NCI-H345 (cell line): ENCODE measurements at regions not wholly inside any gene's neighbourhood (a gene's known extent, or its start where the extent isn't known, plus 50 kb on each side); places are given as distances from the start of the nearest gene placed in this dataset.
A peak's percentile ranks its signal among the peaks of the same experiment; 100 is the strongest.

ENCODE experiments used
- DNase-seq: peaks from one replicate; lab custom pipeline; 2025; lab: John Stamatoyannopoulos, UW

DNA sequence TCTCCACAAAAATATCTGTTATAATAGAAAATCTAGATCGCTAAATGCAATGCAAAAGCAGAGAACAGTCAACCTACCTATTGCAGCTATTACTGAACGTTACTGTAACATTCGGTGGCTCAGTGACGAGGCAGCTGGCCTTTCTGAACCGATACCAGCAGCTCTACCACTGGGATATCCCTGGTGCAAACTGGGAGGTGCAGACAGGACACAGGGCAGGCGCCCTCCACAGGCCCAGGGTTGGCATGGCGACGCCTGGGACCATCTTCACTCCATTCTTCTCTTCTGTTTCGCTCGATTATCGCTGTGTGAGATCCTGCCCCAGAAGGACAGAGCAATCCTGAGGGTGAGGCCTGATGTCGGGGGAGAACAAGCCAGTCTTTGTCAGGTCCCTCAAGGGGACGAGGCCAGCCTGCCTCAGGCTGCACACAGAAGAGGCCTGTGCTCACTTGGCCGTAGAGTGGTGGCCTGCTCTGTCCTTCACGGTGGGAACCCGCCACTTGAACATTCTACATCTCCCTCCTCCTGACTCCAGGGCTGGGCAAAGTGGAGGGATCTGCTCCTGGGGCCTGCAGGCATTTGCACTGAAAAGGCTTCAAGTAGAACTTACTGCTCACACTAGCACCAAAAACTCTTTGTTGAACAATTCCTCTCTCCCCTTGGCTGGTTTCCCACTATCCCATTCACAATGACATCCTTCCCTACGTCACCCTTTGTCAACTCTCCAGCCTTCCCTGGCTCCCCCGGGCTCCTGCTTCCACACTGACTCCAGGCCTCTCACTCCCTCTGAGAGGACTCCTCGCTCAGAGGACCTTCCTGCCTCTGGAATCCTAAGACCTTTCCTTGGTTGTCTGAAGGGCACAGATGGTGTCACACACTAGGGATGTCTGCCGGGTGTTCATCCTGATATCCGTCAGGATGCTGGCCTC, 49.7 kb downstream of the CYRIA start:
- no peak for DNase-seq

DNA sequence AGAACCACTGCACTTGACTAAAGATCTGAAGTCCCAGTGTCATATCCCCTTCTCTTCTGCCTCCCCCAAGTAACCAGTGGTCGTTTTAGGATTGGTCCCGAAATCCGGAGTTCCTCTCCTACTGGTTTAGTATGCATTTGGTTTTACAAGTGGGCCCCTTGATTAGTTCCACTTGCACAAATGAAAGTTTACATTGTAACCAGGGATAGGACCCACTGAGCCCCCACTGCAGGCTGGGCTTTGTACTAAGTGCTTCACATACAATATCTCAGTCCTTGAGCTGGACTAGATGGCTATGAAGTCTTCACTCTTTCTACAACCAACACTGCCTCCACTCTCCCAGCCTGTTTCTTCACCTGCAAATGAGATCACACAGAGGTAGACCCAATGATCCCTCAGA, 50.4 kb downstream of the CYRIA start:
- no peak for DNase-seq

DNA sequence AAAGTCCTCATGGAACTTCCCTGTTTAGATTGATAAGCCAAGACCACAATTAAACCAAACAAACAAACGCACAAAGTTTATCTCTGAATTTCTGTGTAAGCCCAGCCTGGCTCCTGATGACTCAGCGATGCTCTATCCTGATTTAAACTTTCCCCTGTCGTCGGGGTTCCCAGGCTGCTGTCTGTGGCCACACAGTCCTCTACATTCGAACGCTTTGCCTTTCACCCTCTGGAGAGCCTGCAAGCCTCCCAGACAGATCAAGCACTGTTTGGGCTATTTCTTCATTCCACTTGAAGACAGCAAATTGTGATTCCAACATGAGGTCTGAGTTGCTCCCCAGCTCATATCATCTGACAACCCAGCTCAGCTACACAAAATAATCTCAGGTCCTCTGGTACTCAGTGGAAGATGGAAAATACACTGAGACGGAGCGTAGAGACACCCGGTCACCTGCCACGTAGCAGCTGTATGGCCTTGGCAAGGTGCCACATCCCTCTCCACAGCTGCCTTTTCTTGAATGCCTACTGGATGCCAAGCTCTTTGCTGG, 51.2 kb downstream of the CYRIA start:
- peak; percentile 87 for DNase-seq

DNA sequence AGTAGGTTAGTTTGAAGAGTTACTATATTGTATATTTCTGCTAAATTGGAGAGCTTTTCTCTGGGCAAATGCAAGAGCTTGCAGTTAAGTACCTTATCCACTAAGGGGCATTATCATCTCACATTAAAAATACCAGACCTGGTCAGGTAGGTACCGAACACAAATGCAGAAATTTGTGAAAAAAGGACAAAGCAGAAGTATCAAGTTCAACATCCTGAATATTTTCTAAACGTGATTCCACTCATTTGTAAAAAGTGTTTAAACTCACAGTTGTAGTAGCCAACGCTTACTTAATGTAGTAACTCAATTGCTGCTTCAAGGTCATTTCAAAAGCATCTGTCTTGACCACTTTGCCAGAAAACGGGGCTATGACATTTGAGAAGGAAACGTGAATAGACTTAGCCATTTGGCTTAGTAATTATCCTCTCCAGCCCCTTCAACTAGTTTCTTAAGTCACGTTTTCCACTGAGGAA, 52.1 kb downstream of the CYRIA start:
- DNase-seq, result peak; percentile 30

DNA sequence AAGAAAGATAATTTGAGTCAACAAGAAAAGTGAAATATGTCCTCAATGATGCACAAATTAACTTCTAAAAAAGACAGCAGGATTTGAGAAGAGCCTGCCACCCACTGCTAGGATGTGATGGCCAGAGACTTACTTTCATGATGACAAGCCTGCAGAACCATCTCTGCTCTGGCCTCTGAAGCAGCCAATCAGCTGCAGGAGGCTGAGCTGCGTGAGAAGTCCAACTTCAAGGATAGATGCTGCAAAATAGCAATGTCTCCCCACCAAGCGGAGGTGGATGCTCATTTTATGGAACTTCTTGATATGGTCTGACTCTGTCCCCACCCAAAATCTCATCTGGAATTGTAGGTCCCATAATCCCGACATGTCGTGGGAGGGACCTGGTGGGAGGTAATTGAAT, 53.1 kb downstream of the CYRIA start:
- DNase-seq, result no peak

DNA sequence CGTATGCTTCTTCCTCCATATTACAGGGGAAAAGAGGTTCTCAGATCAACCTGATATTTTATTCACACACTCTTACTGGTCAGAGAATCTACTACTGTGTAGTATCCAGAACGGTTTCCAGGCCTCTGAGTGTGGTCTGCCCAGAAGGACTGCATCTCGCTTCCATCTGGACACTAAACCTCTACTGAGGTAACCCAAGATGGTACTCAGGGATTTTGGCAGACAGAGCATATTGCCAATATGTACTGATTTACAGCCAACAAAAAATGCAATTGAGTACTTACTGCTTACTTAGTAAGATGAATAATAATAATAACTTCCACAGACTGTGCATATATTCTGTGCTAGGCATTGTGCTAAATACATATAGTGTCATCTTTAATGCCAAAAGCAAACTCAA, 55.8 kb downstream of the CYRIA start:
- no peak for DNase-seq

DNA sequence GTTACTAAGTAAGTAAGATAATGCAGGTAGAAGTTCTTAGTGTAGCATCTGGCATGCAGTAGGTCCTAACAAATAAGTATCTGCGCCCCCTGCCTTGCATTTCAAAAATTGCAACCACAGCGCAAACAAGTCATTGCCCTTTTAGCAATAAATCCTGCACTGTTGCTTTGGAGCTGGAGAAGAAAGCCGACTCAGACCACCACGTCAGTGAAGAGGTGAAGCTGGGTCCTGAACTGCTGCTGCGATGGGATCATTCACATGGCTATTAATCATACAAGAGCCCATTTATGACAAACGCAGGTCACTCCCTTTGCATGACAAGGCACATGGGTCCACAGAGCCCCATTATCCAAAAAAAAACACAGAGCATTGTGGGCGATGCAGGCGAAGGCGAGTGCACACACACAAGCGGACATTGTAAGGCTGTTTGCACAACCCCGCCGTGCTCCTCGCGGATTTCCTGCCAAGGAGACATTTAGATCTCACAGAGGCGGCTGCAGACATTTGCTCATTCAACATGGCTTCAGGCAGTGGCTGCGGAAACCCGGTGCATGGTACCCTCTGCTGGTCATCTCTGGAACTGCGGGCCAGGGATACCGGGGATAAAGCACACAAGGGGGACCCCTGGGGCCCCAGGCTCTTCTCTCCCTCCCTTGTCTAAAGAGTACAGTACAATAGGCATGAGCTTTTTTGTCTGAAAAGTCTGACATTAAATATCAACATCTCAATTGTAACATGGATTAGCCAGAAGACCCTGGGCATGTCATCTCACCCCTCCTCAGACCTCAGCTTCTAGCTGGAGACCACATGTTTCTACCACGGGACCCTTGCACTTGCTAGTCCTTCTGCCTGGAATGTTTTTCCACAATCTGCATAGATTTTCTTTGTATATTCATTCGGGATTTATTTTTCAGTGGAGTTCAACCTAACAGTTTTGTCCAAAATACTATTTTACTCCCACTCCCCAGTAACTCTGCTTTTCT, 56.7 kb downstream of the CYRIA start:
- DNase-seq, result peak; percentile 91

DNA sequence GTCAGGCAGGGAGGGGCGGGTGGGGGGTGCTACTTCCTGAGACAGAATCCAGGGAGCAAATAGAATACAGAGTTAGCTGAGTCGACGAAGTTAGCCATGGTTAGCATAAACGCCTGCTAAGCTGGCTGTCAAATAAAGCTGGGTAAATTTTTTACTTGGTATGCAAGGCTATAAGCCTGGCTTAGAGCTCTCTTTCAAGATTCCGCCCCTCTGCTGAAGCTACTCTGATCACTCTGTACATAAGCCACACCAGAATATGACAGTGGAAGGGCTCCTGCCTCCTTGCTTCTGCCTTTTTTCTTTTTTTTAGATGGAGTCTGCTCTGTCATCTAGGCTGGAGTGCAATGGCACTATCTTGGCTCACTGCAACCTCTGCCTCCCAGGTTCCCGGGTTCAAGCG, 58.3 kb downstream of the CYRIA start:
- DNase-seq, result no peak

DNA sequence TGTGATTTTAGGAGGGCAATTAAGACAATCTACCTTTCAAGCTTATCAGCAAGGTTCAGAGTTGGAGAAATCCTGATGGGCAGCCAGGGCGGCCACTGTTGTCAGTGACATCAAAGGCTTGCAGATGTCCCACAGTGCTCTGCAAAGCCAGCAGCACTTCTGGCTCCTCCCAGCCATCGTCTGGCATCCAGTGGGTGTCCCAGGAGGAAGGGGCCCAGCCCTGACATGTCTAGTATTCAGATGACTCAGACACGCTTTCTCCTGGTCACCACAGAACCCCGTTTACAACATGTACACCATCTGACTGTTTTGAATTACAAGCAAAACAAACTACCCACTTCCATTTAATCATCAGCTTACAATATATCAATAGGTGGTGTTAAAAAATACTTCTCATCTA, 61.4 kb downstream of the CYRIA start:
- no peak for DNase-seq

DNA sequence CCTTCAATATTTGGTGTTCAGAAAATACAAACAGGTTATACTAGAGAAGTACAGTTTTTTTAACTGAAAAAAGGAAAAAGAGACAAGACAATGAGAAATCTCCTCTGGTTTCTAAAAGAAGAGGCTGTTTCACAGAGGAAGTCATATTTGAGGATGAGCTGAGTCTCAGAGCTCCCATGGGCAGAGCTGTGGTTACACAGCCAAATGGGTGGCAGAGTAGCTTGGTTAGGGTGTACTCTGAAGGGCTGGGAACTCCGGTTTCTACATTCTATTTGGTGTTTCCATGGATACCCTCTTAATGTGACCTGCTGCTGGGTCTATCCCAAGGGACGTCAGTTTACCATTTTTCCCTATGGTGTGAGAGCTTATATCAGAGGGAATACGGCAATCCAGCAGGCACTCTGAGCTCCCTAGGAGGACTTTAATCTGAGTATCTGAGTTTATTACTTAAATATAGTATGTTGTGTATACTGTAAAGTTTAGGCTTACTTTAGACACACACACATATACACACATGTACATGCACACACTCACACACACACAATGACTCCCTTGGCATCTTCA, 74.2 kb downstream of the CYRIA start:
- no peak for DNase-seq

DNA sequence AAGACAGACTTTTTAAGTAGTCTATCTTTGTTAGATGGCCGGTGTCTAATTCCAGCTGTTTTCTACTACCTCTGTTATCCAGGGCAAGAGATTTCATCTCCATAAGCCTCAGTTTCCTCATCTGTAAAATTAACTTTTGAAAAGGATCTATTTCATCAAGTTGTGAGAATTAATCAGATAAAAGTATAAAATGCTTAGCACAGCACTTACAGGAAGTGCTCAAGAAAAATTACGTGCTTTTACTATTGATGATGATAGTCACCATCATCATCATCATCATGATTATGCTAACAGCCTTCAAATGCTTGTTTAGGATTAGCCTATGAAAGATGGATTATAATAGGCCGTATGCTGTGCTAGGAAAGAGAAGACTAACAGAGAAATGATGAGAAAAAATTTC, 76.2 kb downstream of the CYRIA start:
- no peak for DNase-seq

DNA sequence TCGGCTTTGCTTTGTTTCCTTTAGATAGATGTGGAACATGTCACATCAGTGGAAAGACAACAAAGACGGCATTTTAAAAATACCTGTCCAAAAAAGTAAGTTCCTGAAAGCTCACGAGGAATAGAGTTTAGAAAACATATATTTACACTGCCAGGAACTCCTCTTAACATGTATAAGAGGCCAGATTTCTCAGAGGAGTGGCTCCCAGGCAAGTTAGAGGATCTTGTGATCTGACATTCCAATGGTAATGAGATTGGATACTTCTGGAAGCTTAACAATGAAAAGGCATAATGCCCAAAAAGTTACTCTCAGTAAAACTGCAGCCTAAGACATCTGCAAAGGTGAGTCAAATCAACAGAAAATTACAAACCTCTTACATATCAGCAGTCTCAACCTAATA, 77.1 kb downstream of the CYRIA start:
- no peak for DNase-seq

DNA sequence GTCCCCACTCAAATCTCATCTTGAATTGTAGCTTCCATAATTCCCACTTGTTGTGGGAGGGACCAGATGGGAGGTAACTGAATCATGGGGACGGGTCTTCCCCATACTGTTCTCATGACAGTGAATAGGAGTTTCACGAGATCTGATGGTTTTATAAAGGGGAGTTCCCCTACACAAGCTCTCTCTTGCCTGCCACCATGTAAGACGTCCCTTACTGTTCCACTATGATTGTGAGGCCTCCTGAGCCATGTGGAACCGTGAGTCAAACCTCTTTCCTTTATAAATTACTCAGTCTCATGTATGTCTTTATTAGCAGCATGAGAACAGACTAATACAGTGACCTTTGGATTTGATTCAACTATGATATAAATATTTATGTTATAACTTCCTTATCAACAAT, 78.0 kb downstream of the CYRIA start:
- no peak for DNase-seq

DNA sequence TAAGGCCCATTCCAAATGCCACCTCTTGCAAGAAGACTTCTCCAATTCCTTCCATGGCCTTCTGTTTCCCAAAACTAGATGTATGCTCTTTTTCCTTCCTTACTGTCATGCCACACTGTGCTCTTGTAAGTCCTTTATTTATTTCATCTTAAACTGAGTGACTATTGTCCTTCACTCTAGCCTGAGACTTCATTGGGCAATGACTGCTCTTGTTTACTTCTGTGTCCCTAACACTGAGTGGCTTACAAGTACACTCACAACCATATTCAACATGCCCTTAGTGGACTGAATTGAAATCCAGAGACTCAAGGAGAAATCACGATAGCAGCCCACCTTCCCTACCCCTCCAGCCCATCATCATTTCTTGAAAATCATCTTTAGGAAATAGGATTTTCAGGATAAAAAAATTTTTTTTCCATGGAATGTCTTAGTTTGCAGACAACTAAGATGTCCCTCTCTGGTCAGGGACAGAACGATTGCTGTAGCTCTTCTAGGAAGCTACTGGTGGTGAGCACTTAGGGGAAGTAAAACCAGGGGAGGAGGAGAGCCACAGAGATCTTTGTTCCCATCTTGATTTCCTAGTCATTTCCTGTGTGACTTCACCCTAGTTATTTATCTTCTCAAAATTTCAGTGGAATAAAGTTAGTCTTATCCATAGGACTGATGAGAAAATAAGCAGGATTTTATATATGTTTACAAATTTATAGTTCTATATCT, 80.7 kb downstream of the CYRIA start:
- no peak for DNase-seq

DNA sequence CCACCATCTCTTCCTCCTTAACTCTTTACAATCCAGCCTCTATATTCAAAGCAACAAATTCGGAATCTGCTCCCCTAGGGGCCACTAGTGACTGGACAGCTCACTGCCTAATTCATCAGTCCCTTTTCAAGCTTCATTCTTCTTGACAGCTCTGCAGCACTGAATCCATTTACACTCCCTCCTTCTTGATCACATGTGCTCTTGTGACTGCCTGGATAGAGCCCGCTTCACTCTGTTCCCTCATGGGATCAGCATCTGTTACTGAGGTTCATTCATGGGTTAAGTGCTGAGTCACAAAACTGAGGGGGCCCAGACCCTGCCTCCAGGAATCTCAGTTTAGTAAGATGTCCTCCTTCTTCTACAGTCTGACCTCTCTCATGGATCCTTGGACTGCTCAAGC, 81.5 kb downstream of the CYRIA start:
- no peak for DNase-seq

DNA sequence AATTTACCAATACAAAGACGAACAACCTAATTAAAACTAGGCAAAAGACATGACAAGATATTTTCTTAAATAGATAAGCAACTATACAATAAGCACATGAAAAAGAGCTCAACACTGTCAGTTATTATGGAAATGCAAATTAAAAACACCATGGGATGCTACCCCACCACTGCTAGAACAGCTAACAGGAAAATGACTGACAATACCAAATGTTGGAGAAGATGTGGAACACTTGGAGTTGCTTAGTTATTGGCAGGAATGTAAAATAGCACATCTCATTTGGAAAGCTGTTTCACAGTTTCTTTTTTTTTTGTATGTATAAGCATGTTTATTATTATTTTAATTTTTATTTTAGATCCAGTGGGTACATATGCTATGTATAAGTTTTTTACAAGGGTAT, 84.4 kb downstream of the CYRIA start:
- DNase-seq, result no peak

DNA sequence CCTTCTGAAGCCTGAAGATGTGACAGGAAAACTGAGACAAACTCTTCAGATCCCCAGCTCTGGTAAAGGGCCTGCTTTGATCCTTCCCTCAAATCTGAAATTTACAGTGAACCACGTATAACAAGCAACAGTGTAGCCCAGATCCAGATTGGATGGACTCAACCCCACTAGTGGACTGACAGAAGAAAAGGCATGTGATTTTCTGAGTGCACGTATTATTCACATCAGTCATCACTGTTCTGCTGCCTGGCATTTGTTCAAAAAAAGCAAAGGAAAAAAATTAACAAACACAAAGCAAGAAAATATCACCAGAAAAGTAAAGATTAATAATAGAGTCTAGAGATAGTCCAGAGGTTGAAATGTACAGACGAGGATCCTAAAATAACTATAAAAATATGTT, 87.6 kb downstream of the CYRIA start:
- no peak for DNase-seq

DNA sequence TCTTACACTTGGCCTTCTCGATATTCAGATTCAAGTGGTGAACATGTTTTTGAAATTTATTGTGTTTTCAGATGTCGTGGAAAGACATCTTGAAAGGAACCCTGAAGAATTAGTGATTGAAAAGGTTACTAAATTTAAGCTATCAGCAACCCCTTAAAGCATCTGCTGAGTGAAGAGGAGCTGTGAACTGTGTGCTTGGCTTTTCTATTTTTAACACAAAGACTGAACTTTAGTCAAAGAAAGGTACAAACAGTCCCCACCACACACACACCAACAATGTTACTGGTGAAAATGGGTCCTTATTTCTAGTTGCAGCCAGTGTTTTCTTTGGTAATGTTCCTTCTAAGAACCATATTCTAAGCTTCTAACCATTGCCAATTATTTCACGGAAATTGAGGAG, 95.1 kb downstream of the CYRIA start:
- DNase-seq, result no peak

DNA sequence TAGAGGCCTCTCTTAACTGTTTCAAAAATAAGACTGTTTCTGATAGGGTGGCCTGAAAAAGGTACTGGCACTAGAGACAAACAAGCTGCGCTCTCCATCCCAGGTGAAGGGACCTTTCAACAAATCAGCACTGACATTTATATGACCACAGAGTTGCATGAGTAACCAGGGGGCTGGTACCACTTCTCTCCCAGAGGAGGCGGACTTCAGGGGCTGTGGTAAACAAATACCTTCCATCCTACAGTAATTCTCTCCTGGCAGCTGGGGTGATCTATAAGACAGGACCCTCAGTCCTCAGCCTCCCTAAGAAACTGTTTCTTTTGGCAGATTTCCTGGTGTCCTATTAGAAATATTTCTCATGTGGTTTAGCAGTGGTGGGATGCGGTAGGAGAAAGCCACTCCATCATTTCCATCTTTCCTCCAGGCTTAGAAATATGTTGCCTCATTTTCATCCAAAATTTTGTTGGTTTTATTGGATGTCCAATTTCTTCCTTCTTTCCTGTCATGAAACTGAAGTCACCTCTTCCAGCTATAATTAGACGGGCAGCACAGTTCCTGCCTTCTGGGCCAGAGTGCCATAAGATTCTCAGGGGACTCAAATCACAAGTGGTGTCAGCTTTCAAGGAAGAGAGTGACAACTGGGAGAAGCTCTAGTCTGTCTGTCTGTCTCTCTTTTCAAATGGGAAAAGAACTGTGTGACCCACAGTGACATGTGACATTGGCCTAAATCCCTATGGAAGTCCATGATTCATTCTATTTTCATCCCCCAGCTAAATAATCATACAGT, 96.4 kb downstream of the CYRIA start:
- DNase-seq, result no peak

DNA sequence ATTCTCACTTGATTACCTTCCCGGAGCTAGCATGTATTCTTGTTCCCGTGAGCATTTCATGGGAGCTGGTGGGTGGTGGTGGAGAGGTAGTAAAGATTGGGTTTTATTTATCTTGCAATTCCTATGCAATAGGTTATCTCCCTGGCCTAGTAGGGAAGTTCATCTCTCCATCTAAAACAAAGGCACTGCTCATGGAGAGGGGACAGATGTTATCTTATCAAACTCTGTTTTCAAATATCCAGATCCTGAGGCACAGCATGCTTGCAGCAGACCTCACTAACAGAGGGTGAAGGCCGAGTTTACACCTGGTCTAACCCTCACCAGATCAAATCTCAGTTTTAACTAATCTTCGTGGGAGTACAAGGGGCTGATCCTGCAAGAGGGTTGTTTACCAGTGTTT, 98.9 kb downstream of the CYRIA start:
- DNase-seq, result no peak

DNA sequence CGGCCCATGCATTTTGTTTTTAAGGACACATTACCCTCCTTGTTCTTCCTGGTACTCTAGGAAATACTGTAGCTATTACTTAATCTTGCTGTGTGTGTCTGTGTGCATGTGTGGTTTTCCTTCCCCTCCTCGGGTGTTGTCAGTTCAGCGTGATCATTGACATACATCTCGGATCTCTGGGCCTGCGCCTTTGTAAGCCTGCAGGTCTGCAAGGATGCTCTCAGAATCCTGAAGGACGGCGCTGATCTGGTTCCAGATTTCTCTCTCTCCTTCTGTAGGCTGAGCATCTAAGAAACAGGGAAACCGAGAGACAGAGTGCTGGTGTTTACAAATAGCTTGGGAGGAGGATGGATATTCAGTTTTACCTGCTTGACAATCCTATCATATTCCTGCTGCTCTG, 100.2 kb downstream of the CYRIA start:
- DNase-seq, result no peak
